ENCODE measurements at regions not wholly inside any gene's neighbourhood (a gene's known extent, or its start where the extent isn't known, plus 50 kb on each side); places are given as distances from the start of the nearest gene placed in this dataset.

DNA sequence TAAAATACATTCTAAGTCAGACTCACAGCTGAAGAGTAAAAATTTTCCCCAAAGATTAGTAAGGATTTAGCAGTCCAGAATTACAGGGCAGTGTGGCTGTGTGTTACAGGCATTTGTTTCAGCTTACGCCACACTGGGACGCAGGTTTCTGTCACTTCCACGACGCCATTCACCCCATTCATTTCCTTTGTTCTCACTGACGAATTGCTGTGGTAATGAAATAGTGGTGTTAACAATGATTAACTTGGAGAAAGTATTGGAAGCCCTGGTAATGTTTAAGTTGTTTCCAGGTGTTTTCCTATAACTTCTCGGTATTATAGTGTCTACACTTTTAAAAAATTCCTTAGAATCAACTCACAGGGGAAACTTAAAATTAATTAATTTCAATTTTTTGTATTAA is 370.9 kb downstream of the SH2D4B start:
- TF ChIP-seq POLR2A (IDR thresholded peaks at IDR 0.05), result no peak
- TF ChIP-seq, protein P1, sequence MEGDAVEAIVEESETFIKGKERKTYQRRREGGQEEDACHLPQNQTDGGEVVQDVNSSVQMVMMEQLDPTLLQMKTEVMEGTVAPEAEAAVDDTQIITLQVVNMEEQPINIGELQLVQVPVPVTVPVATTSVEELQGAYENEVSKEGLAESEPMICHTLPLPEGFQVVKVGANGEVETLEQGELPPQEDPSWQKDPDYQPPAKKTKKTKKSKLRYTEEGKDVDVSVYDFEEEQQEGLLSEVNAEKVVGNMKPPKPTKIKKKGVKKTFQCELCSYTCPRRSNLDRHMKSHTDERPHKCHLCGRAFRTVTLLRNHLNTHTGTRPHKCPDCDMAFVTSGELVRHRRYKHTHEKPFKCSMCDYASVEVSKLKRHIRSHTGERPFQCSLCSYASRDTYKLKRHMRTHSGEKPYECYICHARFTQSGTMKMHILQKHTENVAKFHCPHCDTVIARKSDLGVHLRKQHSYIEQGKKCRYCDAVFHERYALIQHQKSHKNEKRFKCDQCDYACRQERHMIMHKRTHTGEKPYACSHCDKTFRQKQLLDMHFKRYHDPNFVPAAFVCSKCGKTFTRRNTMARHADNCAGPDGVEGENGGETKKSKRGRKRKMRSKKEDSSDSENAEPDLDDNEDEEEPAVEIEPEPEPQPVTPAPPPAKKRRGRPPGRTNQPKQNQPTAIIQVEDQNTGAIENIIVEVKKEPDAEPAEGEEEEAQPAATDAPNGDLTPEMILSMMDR (IDR thresholded peaks at IDR 0.05), result no peak
- TF ChIP-seq POLR2AphosphoS5 (IDR thresholded peaks at IDR 0.05), result no peak
- no peak for TF ChIP-seq EP300 (IDR thresholded peaks at IDR 0.05)
